Kidney epithelial cell (primary cell): ENCODE measurements at regions not wholly inside any gene's neighbourhood (a gene's known extent, or its start where the extent isn't known, plus 50 kb on each side); places are given as distances from the start of the nearest gene placed in this dataset.
"Not testable (repeated sequence)": the region's sequence is repeated elsewhere in the genome, so short reads cannot be mapped to it uniquely, and the experiment has no call there.

ENCODE experiments used
- DNase-seq: peaks from one replicate; pipeline ENCODE4 v3.0.0-alpha.2; 2010; ENCODE audit warnings: low read depth
- H3K27me3 ChIP-seq: 2 replicates; pipeline ENCODE4 v1.6.0; 2011; ENCODE audit warnings: low read length; ENCODE audit not compliant: control insufficient read depth, insufficient read depth
- H3K36me3 ChIP-seq: 2 replicates; pipeline ENCODE4 v1.5.1; 2011; ENCODE audit warnings: low read length; ENCODE audit not compliant: control insufficient read depth, insufficient read depth
- H3K4me3 ChIP-seq: 2 replicates; pipeline ENCODE4 v1.5.1; 2011; ENCODE audit warnings: low read depth, mild to moderate bottlenecking, control low read depth, low read length
- CTCF ChIP-seq: IDR thresholded peaks from 2 replicates; pipeline ENCODE4 v1.5.1; 2011; ENCODE audit warnings: mild to moderate bottlenecking, moderate library complexity, low read length, control low read depth, inconsistent platforms; ENCODE audit not compliant: insufficient read depth, poor library complexity, severe bottlenecking

- H3K27me3 ChIP-seq = no peaks in the 10 kb centered on the region
- H3K4me3 ChIP-seq = no peak overlapping the region
- no peaks in the 10 kb centered on the region for H3K36me3 ChIP-seq
- no peak for DNase-seq
- no peak for TF ChIP-seq CTCF
Measured at GRCh38 chr6:67496191-67496590, 1138.9 kb upstream of the ADGRB3 start.

- no peaks in the 10 kb centered on the region for H3K27me3 ChIP-seq
- H3K36me3 ChIP-seq = no peaks in the 10 kb centered on the region
- no peak overlapping the region for H3K4me3 ChIP-seq
- DNase-seq = no peak
- TF ChIP-seq CTCF = no peak
Measured at GRCh38 chr6:67493682-67494081, 1141.4 kb upstream of the ADGRB3 start.

- no peak for DNase-seq
- TF ChIP-seq CTCF = no peak
- Histone ChIP-seq H3K4me3 (no peak overlapping the region), H3K36me3 (no peaks in the 10 kb centered on the region), H3K27me3 (no peaks in the 10 kb centered on the region)
Measured at GRCh38 chr6:67475700-67476099, 1159.4 kb upstream of the ADGRB3 start.

GRCh38 chr6:67467341-67467740 lies 1167.7 kb upstream of the ADGRB3 start:
- no peak for DNase-seq
- Histone ChIP-seq H3K4me3 (no peak overlapping the region), H3K36me3 (no peaks in the 10 kb centered on the region), H3K27me3 (no peaks in the 10 kb centered on the region)
- no peak for TF ChIP-seq CTCF

GRCh38 chr6:67462725-67463124 lies 1172.4 kb upstream of the ADGRB3 start:
- H3K4me3 ChIP-seq, H3K27me3 ChIP-seq, H3K36me3 ChIP-seq, DNase-seq: not testable (repeated sequence)

GRCh38 chr6:67459556-67459955 lies 1175.5 kb upstream of the ADGRB3 start:
- no peak for TF ChIP-seq CTCF
- Histone ChIP-seq H3K36me3 (no peaks in the 10 kb centered on the region), H3K27me3 (no peaks in the 10 kb centered on the region), H3K4me3 (no peak overlapping the region)
- no peak for DNase-seq
